COLO668 (cell line): ENCODE measurements at regions not wholly inside any gene's neighbourhood (a gene's known extent, or its start where the extent isn't known, plus 50 kb on each side); places are given as distances from the start of the nearest gene placed in this dataset.

Source experiments
- DNase-seq: peaks from one replicate; lab custom pipeline; 2025; ENCODE audit not compliant: unreplicated experiment; lab: John Stamatoyannopoulos, UW

GRCh38 chr6:91606148-91606901 lies 1019.5 kb upstream of the MAP3K7 start:
- no peak for DNase-seq

DNA sequence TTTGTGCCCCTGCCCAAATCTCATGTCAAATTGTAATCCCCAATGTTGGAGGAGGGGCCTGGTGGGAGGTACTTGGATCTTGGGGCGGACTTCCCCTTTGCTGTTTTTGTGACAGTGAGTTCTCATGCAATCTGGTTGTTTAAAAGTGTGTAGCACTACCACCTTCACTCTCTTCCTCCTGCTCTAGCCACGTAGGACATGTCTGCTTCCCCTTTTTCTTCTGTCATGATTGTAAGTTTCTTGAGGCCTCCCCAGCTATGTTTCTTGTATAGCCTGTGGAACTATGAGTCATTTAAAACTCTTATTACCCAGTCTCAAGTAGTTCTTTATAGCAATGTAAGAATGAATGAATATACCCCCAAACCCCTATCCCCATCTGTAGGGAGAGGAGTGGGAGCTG lies 1013.7 kb upstream of the MAP3K7 start:
- no peak for DNase-seq

GRCh38 chr6:91590191-91590590 lies 1003.3 kb upstream of the MAP3K7 start:
- DNase-seq = no peak

- DNase-seq = no peak
Observed at GRCh38 chr6:91580635-91581034, 993.8 kb upstream of the MAP3K7 start.

DNA sequence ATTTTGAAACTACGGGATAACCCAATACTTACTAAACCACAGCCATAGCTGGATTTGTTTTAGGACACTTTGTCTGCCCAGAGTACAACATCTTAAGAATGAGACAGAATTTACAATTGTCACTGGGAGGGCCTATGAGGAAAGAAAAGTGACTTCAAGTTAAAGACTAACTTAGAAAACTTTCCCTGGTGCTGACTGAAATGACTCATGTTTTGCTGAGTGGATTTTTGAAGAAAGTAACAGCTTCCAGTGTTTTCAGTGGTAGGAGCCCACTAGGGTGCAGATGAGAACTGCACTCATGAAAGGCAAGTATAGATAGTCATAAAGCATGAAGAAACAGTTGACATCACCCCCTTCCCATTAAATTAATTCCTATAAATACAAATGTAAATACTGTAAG lies 988.2 kb upstream of the MAP3K7 start:
- no peak for DNase-seq

DNA sequence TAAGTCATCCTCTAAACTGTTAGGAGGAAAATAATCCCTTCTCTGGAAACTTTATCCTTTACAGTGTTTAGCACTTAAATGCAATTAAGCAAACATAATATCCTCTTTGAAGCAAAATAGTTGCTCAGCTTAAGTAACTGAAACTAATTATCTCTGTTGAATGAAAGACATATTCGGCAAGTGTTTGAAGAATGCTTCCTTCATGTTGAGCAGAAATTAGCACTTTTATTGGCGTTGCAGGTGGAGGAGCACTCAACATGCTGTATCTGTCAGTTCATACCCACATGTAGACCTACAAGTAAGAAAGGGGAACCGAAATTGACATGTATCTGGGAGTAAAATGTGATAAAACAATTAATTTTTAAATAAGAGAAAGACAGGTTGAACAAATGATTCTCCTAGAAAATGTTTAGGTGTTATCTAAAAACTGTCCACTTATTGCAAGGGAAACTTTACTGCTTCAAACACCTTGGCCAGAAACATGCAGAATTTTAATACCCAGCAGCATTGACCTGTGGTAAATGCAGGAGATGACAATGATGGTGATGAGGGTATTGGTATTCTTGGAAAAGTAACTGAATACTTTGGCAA lies 987.0 kb upstream of the MAP3K7 start:
- no peak for DNase-seq

DNA sequence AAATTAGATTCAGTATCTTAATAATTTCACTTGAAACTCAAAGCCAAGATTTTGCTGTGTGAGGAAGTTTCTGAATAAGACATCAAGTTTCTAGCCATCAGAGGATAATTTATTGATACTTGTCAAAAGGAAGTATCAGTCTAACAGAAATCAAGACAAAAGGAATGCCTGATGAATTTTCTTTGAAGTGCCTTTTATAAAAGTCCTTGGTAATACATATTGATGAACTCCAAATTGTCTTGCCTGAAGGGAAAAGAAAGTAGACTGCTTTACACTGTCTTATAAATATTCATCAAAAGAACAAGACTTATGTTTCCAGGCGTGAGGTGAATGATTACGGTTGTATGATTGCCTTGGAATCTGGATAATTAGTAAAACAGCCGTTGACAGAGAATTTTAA lies 986.0 kb upstream of the MAP3K7 start:
- DNase-seq = no peak

- DNase-seq = no peak
Observed at GRCh38 chr6:91569071-91569470, 982.2 kb upstream of the MAP3K7 start.

- no peak for DNase-seq
Observed at GRCh38 chr6:91566467-91566866, 979.6 kb upstream of the MAP3K7 start.

DNA sequence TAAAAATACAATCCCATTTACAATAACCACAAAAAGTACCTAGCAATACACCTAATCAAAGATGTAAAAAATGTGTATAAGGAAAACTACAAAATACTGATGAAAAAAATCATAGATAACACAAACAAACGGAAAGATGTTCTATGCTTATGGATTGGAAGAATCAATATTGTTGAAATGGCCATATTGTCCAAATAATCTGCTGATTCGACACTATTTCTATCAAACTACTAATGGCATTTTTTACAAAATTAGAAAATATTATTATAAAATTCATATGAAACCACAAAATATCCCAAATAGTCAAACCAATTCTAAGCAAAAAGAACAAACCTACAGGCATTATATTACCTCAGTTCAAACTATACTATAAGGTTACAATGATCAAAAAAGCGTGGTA lies 978.3 kb upstream of the MAP3K7 start:
- no peak for DNase-seq

- DNase-seq = no peak
Observed at GRCh38 chr6:91562955-91563354, 976.1 kb upstream of the MAP3K7 start.

DNA sequence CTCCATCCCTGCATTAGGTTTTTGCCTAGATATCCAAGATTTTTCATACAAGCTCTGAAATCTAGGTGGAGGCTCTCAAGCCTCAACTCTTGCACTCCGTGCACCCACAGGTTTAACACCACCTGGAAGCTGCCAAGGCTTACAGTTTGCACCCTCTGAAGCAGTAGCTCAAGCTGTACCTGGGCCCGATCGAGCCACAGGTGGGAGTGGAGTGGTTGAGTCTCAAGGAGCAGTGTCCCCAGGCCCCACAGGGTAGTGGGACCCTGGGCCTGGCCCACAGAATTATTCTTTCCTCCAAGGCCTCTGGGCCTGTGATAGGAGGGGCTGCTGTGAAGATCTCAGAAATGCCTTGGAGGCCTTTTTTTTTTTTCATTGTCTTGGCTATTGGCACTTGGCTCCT lies 973.5 kb upstream of the MAP3K7 start:
- no peak for DNase-seq

DNA sequence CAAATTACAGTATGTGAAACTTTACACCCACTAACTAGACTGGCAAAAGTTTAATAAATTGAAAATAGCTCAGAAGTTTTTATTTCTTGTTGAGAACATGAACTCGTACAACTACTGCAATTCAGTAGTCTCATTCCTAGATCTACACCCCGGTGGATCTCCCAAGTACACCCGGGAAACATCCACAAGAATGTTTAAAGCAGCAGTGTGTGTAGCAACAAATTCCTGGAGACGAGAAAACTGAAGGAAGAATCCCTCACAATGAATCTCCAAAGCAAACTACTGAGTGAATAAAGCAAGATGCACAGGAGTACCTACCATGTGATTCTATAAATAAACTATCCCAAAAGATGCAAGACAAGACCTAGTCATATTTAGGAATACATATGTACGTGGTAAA lies 954.0 kb upstream of the MAP3K7 start:
- DNase-seq = no peak

- no peak for DNase-seq
Observed at GRCh38 chr6:91539456-91539855, 952.6 kb upstream of the MAP3K7 start.

- DNase-seq = no peak
Observed at GRCh38 chr6:91538622-91539021, 951.8 kb upstream of the MAP3K7 start.

DNA sequence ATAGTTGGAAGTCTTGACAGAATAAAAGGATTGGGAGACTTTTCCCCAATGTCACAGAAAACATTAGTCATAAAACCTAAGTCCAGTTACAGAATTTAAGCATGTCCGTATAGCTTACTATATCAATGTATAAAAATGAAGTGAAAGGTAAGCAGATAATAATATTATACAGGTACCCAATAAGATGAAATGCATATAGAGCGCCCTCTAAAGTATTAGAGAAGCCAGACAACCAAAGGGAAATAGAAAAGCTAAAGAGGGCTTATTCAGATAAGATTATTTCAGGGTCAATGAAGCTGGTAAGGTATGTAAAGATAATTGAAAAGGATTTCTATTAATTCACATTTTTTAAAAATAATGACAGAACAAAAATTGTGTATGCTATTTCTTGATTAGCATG lies 947.7 kb upstream of the MAP3K7 start:
- no peak for DNase-seq

DNA sequence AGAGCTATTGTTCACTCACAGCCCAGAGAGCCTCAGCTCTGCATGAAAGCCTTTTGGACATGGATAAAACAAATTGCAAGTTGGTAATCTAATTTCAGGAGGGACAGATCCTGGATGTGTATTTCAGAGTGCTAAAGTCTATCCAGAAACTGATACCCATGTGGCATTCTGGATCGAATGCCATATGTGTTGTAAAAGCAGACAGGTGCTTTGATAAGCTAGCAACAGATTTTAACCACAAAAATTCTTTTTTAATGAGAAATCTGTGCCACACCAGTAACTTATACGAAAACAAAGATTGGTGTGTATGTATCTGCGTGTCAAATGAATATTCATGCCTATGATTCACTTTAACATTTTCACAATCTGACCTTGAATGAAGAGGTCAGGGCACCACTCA lies 936.6 kb upstream of the MAP3K7 start:
- DNase-seq = no peak

- DNase-seq = no peak
Observed at GRCh38 chr6:91521999-91522398, 935.1 kb upstream of the MAP3K7 start.

GRCh38 chr6:91509711-91510110 lies 922.8 kb upstream of the MAP3K7 start:
- DNase-seq = no peak

DNA sequence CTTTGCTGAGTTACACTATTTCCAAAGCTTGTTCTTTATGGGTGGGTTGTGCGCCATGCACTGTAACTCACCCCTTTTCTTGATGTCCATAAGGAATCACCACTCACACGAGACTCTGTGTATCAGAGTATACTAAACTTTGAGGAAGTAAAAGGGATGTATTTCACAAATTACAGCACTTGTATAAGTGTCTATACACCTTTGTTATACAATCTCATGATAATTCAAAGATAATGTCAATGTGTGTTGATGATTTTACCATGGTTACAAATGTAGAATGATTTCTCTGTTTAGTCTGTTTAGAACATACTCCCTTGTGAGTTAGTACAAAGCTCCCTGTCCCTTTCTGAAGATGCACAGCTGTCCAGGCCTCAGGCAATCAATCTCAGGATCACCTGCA lies 922.2 kb upstream of the MAP3K7 start:
- DNase-seq = no peak

DNA sequence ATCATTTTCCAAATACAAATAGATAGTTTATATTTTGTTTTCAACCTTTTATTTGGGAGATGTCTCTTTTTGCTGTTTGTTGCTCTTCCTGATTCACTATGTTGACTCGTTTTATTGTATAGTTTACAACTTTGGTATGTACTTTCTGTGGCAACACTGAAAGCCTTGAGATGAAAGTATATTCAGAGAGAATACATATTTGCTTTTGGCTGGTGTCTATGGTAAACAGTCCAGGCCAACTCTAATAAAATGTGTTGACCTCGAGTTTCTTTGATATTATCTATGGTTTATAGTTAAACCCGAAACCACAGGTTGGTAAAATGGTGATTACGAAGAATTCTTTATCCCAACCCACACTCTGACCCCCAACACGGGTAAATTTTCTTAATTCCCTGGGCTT lies 919.6 kb upstream of the MAP3K7 start:
- DNase-seq = no peak

DNA sequence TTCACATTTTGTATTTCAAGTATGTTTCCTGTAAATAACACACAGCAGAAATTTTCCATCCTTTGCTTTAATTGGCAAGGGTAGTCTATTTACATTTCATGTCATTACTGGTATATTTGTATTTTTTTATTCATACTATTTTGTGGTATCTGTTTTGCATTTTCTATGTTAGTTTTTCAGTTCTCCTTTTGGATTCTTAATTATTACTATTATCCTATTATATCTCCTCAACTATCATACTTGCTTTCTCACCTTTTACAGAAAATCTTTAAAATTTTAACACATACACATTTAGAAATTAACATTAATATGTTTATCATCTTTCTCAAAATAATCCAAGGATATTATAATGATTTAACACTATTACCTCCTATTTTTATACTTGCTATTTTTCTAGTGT lies 918.3 kb upstream of the MAP3K7 start:
- DNase-seq = no peak

- no peak for DNase-seq
Observed at GRCh38 chr6:91501930-91502329, 915.1 kb upstream of the MAP3K7 start.
